Smooth muscle cell (in vitro differentiated cells): ENCODE measurements at regions not wholly inside any gene's neighbourhood (a gene's known extent, or its start where the extent isn't known, plus 50 kb on each side); places are given as distances from the start of the nearest gene placed in this dataset.

Source experiments
- DNase-seq: peaks from one replicate; lab custom pipeline; 2025; ENCODE audit not compliant: unreplicated experiment; lab: John Stamatoyannopoulos, UW
- H2AFZ ChIP-seq: fragments of 200-600 bp; sonication (generic); 2 replicates; pipeline ENCODE4 v1.6.0; 2016; ENCODE audit warnings: antibody characterized with exemption, low read depth, mild to moderate bottlenecking
- H3F3A ChIP-seq: fragments of 200-600 bp; sonication (generic); 2 replicates; pipeline ENCODE4 v1.6.0; 2017; ENCODE audit warnings: antibody characterized with exemption, low read depth
- H3K27ac ChIP-seq: fragments of 200-600 bp; sonication (generic); 2 replicates; pipeline ENCODE4 v1.5.1; 2016; ENCODE audit warnings: low read depth, mild to moderate bottlenecking
- H3K27me3 ChIP-seq: fragments of 200-600 bp; sonication (generic); 2 replicates; pipeline ENCODE4 v1.6.1; 2016; ENCODE audit warnings: low read depth, mild to moderate bottlenecking
- H3K36me3 ChIP-seq: fragments of 200-600 bp; sonication (generic); 2 replicates; pipeline ENCODE4 v1.5.1; 2016; ENCODE audit warnings: low read depth
- H3K4me1 ChIP-seq: fragments of 200-600 bp; sonication (generic); 2 replicates; pipeline ENCODE4 v1.5.1; 2016; ENCODE audit warnings: low read depth
- H3K4me2 ChIP-seq: fragments of 200-600 bp; sonication (generic); 2 replicates; pipeline ENCODE4 v1.6.0; 2016; ENCODE audit warnings: mild to moderate bottlenecking
- H3K4me3 ChIP-seq: fragments of 200-600 bp; sonication (generic); 2 replicates; pipeline ENCODE4 v1.5.1; 2016; ENCODE audit warnings: mild to moderate bottlenecking
- H3K79me2 ChIP-seq: fragments of 200-600 bp; sonication (generic); 2 replicates; pipeline ENCODE4 v1.6.0; 2016; ENCODE audit warnings: low read depth, mild to moderate bottlenecking
- H3K9ac ChIP-seq: fragments of 200-600 bp; sonication (generic); 2 replicates; pipeline ENCODE4 v1.6.0; 2016; ENCODE audit warnings: low read depth
- H3K9me3 ChIP-seq: fragments of 200-600 bp; sonication (generic); replicated peaks from 2 replicates; pipeline ENCODE4 v1.5.1; 2016; ENCODE audit warnings: low read depth
- H4K20me1 ChIP-seq: fragments of 200-600 bp; sonication (generic); 2 replicates; pipeline ENCODE4 v1.6.0; 2016; ENCODE audit warnings: low read depth
- WGBS: methylation state at CpG from one replicate; pipeline ENCODE4 v1.1.7; 2016; ENCODE audit warnings: low lambda C conversion rate; 5-methylcytosine and 5-hydroxymethylcytosine counted together
- TF ChIP-seq, protein P1 (sequence below): fragments of 200-600 bp; sonication (generic); IDR thresholded peaks from 2 replicates; pipeline ENCODE4 v1.5.1; 2017; ENCODE audit warnings: borderline replicate concordance, mild to moderate bottlenecking, antibody characterized with exemption; ENCODE audit not compliant: insufficient read depth, poor library complexity, severe bottlenecking

DNA sequence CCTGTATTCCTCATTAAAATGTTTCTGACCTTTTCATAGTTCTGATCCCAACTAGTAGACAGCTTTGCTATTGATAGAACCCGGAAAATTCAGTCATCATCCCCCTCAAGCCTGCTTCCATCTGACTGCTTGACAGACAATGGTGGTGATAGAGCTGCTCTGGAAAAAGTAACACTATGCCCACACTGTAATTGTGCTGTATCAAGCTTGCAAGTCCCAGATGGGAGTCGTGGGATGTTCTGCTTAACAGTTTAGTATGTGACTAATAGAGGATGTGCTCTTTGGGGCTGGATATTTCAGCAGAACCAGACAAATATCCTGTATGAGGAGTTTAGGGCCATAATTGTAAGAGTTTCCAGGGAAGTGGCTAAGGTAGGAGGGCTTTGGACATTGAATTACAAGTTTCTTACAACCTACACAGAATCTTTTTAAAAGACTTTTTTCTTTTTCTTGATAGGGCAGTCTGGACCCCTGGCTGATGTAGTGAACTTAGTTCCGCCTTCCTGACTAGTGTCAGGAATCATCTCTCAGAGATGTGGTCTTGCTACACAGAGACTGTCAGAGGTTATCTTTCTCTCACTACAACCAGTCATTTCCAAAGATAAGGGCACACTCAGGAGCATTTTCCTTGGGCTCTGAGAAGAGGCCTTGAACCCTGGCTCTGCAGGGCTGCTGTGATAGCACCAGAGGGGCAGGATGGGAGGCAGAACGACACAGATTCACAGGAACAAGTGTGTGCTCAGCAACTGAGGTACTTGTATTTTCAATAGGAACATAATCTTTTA lies 158.0 kb upstream of the RBMS1 start:
- no peaks in the 10 kb centered on the region for H3K36me3 ChIP-seq
- H3K27me3 ChIP-seq: no peaks in the 10 kb centered on the region
- TF ChIP-seq, protein P1, sequence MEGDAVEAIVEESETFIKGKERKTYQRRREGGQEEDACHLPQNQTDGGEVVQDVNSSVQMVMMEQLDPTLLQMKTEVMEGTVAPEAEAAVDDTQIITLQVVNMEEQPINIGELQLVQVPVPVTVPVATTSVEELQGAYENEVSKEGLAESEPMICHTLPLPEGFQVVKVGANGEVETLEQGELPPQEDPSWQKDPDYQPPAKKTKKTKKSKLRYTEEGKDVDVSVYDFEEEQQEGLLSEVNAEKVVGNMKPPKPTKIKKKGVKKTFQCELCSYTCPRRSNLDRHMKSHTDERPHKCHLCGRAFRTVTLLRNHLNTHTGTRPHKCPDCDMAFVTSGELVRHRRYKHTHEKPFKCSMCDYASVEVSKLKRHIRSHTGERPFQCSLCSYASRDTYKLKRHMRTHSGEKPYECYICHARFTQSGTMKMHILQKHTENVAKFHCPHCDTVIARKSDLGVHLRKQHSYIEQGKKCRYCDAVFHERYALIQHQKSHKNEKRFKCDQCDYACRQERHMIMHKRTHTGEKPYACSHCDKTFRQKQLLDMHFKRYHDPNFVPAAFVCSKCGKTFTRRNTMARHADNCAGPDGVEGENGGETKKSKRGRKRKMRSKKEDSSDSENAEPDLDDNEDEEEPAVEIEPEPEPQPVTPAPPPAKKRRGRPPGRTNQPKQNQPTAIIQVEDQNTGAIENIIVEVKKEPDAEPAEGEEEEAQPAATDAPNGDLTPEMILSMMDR: no peak
- H3K4me2 ChIP-seq: peak overlapping the region; percentile 49
- no peaks in the 10 kb centered on the region for H3K9me3 ChIP-seq
- no peak for DNase-seq
- no peak overlapping the region for H3K4me3 ChIP-seq
- WGBS: 35% methylated on average over 4 of the region's 4 CpGs
- H3F3A ChIP-seq: peaks cover 3% of the 10 kb centered on the region
- peak overlapping the region; percentile 20 for H2AFZ ChIP-seq
- no peak overlapping the region for H3K9ac ChIP-seq
- peaks cover 28% of the 10 kb centered on the region for H3K4me1 ChIP-seq
- H4K20me1 ChIP-seq: no peaks in the 10 kb centered on the region
- H3K27ac ChIP-seq: peak overlapping the region; percentile 90
- no peaks in the 10 kb centered on the region for H3K79me2 ChIP-seq

DNA sequence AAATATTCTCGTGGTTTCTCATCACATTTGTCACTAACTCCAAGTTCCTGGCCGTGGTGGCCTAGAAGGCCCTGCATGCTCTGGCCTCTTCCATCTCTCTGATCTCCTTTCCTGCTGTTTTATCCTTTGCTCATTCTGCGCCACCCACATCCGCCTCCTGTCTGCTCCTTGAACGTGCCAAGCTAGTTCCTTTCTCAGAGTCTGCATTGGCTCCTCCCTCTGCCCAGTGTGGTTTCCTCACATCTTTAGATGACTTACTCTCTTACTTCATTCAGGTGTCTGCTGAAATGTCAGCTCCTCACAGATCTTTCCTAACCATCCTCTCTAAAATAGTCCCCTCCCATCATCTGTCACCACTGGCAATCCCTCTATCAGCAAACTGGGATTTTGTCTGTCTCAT lies 158.6 kb upstream of the RBMS1 start:
- peak overlapping the region; percentile 49 for H3K4me2 ChIP-seq
- H3K4me3 ChIP-seq: no peak overlapping the region
- no peaks in the 10 kb centered on the region for H4K20me1 ChIP-seq
- H3K27me3 ChIP-seq: no peaks in the 10 kb centered on the region
- TF ChIP-seq, protein P1: no peak
- WGBS: 42% methylated on average over 5 of the region's 5 CpGs
- no peaks in the 10 kb centered on the region for H3K9me3 ChIP-seq
- H3K9ac ChIP-seq: no peak overlapping the region
- H3K27ac ChIP-seq: peak overlapping the region; percentile 90
- H2AFZ ChIP-seq: peak overlapping the region; percentile 20
- no peaks in the 10 kb centered on the region for H3K36me3 ChIP-seq
- H3F3A ChIP-seq: peaks cover 3% of the 10 kb centered on the region
- peaks cover 28% of the 10 kb centered on the region for H3K4me1 ChIP-seq
- no peaks in the 10 kb centered on the region for H3K79me2 ChIP-seq
- no peak for DNase-seq

DNA sequence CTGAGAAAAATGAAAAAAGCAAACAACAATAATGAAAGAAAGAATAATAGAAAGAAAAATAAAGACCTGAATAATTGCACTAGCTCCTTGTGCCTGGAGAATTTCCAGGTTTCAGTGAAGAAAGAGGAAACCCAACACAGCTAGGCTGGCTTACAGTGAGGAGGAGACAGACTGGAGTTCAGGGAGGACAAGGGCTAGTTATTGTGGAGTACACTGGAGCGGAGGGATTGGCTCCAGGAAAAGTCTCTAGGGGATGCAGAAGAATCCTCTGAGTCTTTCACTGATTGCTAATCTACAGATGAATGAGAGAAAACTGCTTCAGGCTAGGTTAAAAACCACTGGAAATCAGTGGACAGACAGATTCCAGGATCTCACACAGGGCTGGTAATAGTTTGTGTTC lies 163.6 kb upstream of the RBMS1 start:
- Histone ChIP-seq H4K20me1 (no peaks in the 10 kb centered on the region), H3F3A (no peaks in the 10 kb centered on the region), H3K4me2 (no peak overlapping the region), H3K36me3 (no peaks in the 10 kb centered on the region), H2AFZ (peak overlapping the region; percentile 83), H3K27me3 (no peaks in the 10 kb centered on the region), H3K4me3 (no peak overlapping the region), H3K9me3 (no peaks in the 10 kb centered on the region), H3K9ac (no peak overlapping the region), H3K79me2 (no peaks in the 10 kb centered on the region), H3K27ac (no peak overlapping the region), H3K4me1 (peaks cover 12% of the 10 kb centered on the region)
- DNase-seq: no peak
- TF ChIP-seq, protein P1: no peak
- 45% methylated on average over 1 of the region's 1 CpG for WGBS

- Histone ChIP-seq H3K4me1 (peaks cover 12% of the 10 kb centered on the region), H3K4me3 (no peak overlapping the region), H3K4me2 (no peak overlapping the region), H3K9me3 (no peaks in the 10 kb centered on the region), H2AFZ (peak overlapping the region; percentile 20), H3K27ac (no peak overlapping the region), H3F3A (no peaks in the 10 kb centered on the region), H3K36me3 (no peaks in the 10 kb centered on the region), H4K20me1 (no peaks in the 10 kb centered on the region), H3K27me3 (no peaks in the 10 kb centered on the region), H3K9ac (no peak overlapping the region), H3K79me2 (no peaks in the 10 kb centered on the region)
- no peak for DNase-seq
- TF ChIP-seq, protein P1: no peak
Observed at GRCh38 chr2:160658851-160659250, 165.2 kb upstream of the RBMS1 start.
